A172 (cell line): ENCODE measurements at regions not wholly inside any gene's neighbourhood (a gene's known extent, or its start where the extent isn't known, plus 50 kb on each side); places are given as distances from the start of the nearest gene placed in this dataset.
"Not testable (repeated sequence)": the region's sequence is repeated elsewhere in the genome, so short reads cannot be mapped to it uniquely, and the experiment has no call there.

Source experiments
- DNase-seq: peaks from one replicate; pipeline ENCODE4 v3.0.0-alpha.2; 2015; ENCODE audit warnings: low spot score

GRCh38 chr1:118461154-118461553 is 276.1 kb upstream of the SPAG17 start:
- no peak for DNase-seq

- no peak for DNase-seq
Observed at GRCh38 chr1:118459871-118460270, 274.8 kb upstream of the SPAG17 start.

- not testable (repeated sequence) for DNase-seq
Observed at GRCh38 chr1:118453856-118454255, 268.8 kb upstream of the SPAG17 start.

- DNase-seq: no peak
Observed at GRCh38 chr1:118445156-118445555, 260.1 kb upstream of the SPAG17 start.

- no peak for DNase-seq
Observed at GRCh38 chr1:118442214-118442613, 257.2 kb upstream of the SPAG17 start.

GRCh38 chr1:118437664-118438063 is 252.6 kb upstream of the SPAG17 start:
- DNase-seq: no peak

GRCh38 chr1:118429856-118430255 is 244.8 kb upstream of the SPAG17 start:
- no peak for DNase-seq

GRCh38 chr1:118421868-118422350 is 236.9 kb upstream of the SPAG17 start:
- no peak for DNase-seq

GRCh38 chr1:118404024-118404423 is 219.0 kb upstream of the SPAG17 start:
- DNase-seq: no peak

GRCh38 chr1:118397496-118397859 is 212.4 kb upstream of the SPAG17 start:
- DNase-seq: no peak

- no peak for DNase-seq
Observed at GRCh38 chr1:118396829-118397495, 211.9 kb upstream of the SPAG17 start.

GRCh38 chr1:118396279-118396678 is 211.3 kb upstream of the SPAG17 start:
- no peak for DNase-seq

- no peak for DNase-seq
Observed at GRCh38 chr1:118395430-118395991, 210.5 kb upstream of the SPAG17 start.

- DNase-seq: no peak
Observed at GRCh38 chr1:118390955-118391354, 205.9 kb upstream of the SPAG17 start.

GRCh38 chr1:118388301-118388959 is 203.4 kb upstream of the SPAG17 start:
- DNase-seq: no peak

- no peak for DNase-seq
Observed at GRCh38 chr1:118381197-118381869, 196.3 kb upstream of the SPAG17 start.

GRCh38 chr1:118377183-118377582 is 192.2 kb upstream of the SPAG17 start:
- not testable (repeated sequence) for DNase-seq

- DNase-seq: no peak
Observed at GRCh38 chr1:118371612-118372011, 186.6 kb upstream of the SPAG17 start.

- no peak for DNase-seq
Observed at GRCh38 chr1:118370861-118371260, 185.8 kb upstream of the SPAG17 start.

GRCh38 chr1:118366286-118366685 is 181.3 kb upstream of the SPAG17 start:
- no peak for DNase-seq

GRCh38 chr1:118364882-118365281 is 179.9 kb upstream of the SPAG17 start:
- no peak for DNase-seq

GRCh38 chr1:118363396-118363795 is 178.4 kb upstream of the SPAG17 start:
- DNase-seq: no peak

- DNase-seq: peak; percentile 65
Observed at GRCh38 chr1:118360817-118361216, 175.8 kb upstream of the SPAG17 start.
